GM18909 (cell line): ENCODE measurements at regions not wholly inside any gene's neighbourhood (a gene's known extent, or its start where the extent isn't known, plus 50 kb on each side); places are given as distances from the start of the nearest gene placed in this dataset.
"Not testable (repeated sequence)": the region's sequence is repeated elsewhere in the genome, so short reads cannot be mapped to it uniquely, and the experiment has no call there.

ENCODE experiments used
- ATAC-seq: cut with Tn5 transposase; IDR thresholded peaks from one replicate; pipeline ENCODE4 v1.9.1; 2021; ENCODE audit warnings: mild to moderate bottlenecking; ENCODE audit not compliant: unreplicated experiment, poor library complexity

- no peak for ATAC-seq
These were observed 920.9 kb downstream of the RPS29 start for GRCh38 chr14:48665077-48665784.

DNA sequence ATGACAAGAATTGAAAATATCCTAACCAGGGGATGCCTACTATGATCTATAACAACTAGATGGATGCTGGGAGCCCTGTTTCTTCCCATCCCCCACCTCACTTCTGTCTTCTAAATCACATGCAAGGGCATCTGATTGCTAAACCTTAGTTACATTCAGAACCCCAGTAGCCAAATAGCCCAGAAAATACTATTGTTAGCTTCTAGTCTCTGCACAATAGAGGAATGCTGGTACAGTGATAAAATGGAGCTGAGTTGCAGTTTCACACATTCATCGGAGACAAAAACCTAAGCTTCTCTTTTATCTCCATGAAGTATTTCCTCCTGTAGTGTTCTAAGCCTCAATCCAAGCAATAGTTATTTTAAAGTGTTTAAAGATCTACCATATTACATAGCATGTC, 942.9 kb downstream of the RPS29 start:
- no peak for ATAC-seq

DNA sequence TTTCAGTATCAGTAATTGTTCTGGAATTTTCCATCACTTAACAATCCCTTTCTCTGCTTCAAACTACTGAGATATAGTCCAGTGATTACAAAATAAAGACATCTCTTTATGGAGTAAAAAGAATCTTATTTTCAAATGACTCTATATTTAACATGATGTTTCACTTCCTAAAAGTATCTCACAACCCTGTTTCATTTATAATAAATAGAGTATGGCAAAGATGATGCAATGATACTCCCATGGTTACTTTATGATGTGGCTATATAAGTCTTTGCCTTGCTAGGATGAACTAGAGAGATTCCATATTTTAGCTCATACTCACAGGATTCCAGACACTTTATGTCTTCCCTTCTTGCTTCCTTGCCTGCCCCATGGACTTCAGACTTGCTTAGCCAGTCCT, 953.5 kb upstream of the MDGA2 start:
- no peak for ATAC-seq

GRCh38 chr14:48622980-48623379, 947.6 kb upstream of the MDGA2 start:
- ATAC-seq: no peak

DNA sequence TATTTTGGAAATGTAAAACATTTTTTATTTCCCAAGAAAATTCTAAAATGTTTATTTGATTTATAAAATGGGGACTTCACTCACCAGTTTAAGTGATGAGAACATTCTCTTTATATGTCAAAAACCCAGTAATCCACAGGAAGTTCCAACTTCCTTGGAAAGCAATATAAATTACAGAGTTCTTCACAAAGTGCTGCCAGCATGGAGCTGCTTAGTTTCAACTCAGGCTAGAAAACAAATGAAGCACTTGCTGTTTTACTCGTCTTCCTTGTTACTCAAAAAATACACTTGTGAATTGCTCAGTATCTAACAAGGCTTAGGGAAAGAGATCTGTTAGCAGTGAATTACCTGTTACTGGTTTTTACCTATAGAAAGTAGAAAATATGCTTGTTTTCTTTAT, 942.7 kb upstream of the MDGA2 start:
- ATAC-seq: no peak

GRCh38 chr14:48616931-48617330, 941.5 kb upstream of the MDGA2 start:
- ATAC-seq: no peak

- no peak for ATAC-seq
These were observed 940.2 kb upstream of the MDGA2 start for GRCh38 chr14:48615618-48616017.

GRCh38 chr14:48614003-48614402, 938.6 kb upstream of the MDGA2 start:
- no peak for ATAC-seq

GRCh38 chr14:48606960-48607359, 931.6 kb upstream of the MDGA2 start:
- ATAC-seq: not testable (repeated sequence)

- ATAC-seq: no peak
These were observed 923.1 kb upstream of the MDGA2 start for GRCh38 chr14:48598458-48598857.

GRCh38 chr14:48586099-48586498, 910.7 kb upstream of the MDGA2 start:
- no peak for ATAC-seq

DNA sequence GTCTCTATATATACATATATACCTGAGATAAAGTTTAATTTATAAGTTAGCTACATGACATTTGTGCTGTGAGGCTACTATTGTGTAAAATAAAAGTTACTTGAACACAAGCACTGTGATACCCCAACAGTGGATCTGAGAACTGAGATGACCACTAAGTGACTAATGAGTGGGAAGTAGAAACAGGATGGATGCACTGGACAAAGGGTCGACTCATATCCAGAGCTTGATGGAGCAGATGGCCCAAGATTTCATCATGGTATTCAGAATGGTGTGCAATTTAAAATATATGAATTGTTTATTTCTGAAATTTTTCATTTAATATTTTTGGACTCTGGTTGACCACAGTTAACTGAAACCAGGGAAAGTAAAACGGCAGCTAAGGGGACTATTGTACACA, 908.6 kb upstream of the MDGA2 start:
- peak; percentile 82 for ATAC-seq

DNA sequence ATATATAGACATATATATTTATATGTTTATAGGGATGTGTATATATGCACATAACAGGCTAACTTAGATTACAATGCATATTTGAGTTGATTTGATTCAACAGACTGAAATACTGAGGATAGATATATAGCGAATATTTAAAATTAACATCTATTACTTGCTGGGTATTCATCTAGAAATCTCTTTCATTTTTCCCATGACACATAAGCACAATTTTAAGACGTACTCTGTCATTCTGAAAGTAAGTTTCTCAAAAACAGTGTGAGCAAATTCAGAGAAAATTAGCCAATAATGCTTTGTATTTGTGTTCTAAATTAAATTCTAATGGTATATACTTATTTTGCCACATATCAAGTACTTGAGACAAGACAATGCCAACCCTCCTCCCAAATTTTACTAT, 907.5 kb upstream of the MDGA2 start:
- peak; percentile 41 for ATAC-seq

- ATAC-seq: no peak
These were observed 905.3 kb upstream of the MDGA2 start for GRCh38 chr14:48580692-48581091.

DNA sequence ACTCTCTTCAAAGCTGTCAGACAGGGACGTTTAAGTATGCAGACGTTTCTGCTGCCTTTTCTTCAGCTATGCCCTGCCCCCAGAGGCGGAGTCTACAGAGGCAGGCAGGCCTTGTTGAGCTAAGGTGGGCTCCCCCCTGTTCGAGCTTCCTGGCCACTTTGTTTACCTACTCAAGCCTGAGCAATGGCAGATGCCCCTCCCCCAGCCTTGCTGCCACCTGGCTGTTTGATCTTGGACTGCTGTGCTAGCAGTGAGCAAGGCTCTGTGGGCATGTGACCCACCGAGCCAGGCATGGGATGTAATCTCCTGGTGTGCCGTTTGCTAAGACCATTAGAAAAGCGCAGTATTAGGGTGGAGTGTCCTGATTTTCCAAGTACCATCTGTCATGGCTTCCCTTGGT, 900.4 kb upstream of the MDGA2 start:
- no peak for ATAC-seq

- no peak for ATAC-seq
These were observed 893.3 kb upstream of the MDGA2 start for GRCh38 chr14:48568688-48569087.

DNA sequence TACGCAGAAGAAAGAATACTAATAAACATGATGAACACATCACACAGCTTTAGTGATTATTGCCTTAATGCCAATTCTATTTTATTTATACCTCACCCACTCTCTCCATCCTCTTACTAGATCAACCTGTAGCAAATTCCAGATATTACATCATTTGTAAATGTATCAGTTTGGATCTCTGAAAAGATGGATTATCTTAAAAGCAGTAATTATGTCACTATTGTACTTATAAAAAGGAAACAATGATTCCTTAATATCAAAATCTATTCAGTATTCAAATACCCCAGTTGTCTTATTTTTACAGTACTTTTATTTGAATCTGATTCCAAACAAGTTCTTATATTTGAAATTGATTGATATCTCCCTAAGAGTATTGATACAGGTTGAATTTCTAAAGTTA, 892.8 kb upstream of the MDGA2 start:
- ATAC-seq: no peak

DNA sequence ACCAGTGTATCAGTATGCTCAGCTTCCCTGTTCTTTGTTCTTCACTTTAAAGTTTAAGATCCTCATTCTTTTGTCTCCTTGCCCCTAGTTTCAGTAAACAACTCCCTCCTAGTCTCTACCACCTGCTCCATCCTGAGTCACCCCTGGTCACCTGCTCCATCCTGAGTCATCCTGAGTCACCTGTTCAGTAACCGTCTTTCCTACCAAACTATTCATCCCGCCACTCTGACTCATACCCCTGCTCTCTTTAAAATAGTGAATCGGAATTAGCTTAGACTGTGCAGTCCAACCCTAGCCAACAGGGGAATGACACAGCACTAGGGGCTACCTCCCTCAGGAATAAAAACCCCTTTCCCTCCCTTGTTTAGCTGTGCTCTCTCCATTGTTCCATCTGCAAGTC, 888.1 kb upstream of the MDGA2 start:
- no peak for ATAC-seq

DNA sequence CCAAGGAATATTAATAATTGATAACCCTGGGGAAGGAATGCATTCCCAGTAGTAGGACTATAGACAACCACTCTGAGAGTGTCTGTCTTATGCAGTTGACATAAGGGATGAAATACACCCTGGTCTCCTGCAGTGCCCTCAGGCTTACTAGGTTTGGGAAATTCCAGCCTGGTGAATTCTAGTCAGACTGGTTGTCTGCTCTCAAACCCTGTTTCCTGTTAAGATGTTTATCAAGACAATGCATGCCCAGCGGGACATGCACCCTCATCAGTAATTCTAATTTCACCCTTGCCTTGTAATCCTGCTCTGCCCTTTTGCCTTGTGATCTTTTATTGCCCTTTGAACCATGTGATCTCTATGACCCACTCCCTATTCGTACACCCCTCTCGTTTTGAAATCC, 886.0 kb upstream of the MDGA2 start:
- not testable (repeated sequence) for ATAC-seq

DNA sequence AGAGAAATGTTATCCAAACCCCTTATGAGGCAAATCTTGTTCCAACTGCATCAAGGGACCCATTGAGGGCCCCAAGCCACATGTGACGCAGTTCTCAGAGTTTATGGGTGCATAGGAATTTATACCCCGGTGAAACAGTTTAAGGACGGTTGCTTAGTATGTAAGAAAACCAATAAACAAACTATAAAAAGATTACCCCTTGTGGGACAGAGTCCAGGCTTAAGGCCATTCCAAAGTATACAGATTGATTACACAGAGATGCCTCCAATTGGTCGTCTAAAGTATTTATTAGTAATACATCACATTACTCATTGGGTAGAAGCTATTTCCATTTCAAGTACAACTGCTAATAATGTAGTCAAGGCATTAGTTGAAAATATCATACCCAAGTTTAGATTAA, 885.0 kb upstream of the MDGA2 start:
- no peak for ATAC-seq

DNA sequence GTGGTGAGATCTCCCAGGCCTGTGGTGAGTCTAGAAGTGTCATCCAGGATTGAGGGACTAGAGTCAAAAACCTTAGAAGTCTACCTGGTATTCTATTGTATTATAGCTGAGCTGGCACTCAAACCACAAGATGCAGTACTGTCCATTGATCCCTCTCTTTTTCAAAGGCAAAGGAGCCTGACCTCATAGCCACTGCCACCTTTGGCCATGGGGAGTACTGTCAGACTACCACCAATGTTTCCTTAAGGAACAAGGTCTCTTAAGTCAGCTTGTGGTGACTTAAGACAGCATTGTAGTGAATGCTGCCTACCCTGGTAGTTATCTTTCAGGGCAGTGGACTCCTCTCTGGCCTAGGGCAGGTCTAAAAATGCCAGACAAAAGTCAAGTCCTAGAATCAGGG, 878.0 kb upstream of the MDGA2 start:
- no peak for ATAC-seq

DNA sequence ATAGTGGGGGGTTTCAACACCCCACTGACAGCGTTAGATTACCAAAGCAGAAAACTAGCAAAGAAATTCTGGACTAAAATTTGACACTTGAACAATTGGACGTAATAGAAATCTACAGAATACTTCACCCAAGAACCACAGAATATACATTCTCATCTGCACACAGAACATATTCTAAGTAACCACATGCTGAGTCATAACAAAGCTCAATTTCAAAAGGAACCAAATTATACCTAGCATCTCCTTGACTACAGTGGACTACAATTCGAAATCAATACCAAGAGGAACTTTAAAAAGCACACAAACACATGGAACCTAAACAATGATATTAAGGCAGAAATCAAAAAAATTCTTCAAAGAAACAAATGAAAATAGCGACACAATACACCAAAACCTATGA, 871.6 kb upstream of the MDGA2 start:
- ATAC-seq: no peak

DNA sequence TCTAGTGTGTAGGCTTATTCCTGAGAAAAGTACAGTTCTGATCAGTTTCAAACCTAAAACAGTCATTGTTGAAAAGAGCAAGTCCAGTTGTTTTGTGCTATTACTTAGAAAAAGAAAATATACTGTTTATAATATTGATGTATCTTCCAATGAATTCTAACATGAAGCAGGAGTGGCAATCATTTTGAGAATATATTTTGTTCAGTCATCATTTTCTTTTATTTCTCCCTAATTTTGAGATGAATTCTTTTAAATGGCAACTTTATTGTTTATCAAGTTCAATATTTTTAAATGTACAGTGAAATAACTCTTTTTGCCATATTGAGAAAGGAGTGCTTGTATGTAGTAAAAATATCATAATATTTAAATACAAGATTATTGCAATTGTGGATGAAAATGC, 862.2 kb upstream of the MDGA2 start:
- no peak for ATAC-seq
